Astrocyte of the cerebellum (primary cell): ENCODE measurements at regions not wholly inside any gene's neighbourhood (a gene's known extent, or its start where the extent isn't known, plus 50 kb on each side); places are given as distances from the start of the nearest gene placed in this dataset.

Experiments used
- DNase-seq: peaks from one replicate; pipeline ENCODE4 v3.0.0-alpha.2; 2011; ENCODE audit warnings: low read depth
- H3K4me3 ChIP-seq: 2 replicates; pipeline ENCODE4 v1.5.1; 2011; ENCODE audit warnings: mild to moderate bottlenecking, low read depth, low read length, moderate library complexity
- in situ Hi-C: cut with HindIII; loops from 2 replicates; pipeline ENCODE4 v1.10.0; 2017; ENCODE audit warnings: low sequenced_read_pairs
- TF ChIP-seq, protein P1 (sequence below): IDR thresholded peaks from 2 replicates; pipeline ENCODE4 v1.5.1; 2012; ENCODE audit warnings: low read length, low read depth, moderate library complexity, mild to moderate bottlenecking; ENCODE audit errors: missing control alignments

GRCh38 chr16:51051671-51052070 is 99.4 kb downstream of the SALL1 start:
- H3K4me3 ChIP-seq, result no peak overlapping the region
- DNase-seq, result no peak
- in situ Hi-C loops, result no loop called here
- TF ChIP-seq, protein P1, sequence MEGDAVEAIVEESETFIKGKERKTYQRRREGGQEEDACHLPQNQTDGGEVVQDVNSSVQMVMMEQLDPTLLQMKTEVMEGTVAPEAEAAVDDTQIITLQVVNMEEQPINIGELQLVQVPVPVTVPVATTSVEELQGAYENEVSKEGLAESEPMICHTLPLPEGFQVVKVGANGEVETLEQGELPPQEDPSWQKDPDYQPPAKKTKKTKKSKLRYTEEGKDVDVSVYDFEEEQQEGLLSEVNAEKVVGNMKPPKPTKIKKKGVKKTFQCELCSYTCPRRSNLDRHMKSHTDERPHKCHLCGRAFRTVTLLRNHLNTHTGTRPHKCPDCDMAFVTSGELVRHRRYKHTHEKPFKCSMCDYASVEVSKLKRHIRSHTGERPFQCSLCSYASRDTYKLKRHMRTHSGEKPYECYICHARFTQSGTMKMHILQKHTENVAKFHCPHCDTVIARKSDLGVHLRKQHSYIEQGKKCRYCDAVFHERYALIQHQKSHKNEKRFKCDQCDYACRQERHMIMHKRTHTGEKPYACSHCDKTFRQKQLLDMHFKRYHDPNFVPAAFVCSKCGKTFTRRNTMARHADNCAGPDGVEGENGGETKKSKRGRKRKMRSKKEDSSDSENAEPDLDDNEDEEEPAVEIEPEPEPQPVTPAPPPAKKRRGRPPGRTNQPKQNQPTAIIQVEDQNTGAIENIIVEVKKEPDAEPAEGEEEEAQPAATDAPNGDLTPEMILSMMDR, result no peak

DNA sequence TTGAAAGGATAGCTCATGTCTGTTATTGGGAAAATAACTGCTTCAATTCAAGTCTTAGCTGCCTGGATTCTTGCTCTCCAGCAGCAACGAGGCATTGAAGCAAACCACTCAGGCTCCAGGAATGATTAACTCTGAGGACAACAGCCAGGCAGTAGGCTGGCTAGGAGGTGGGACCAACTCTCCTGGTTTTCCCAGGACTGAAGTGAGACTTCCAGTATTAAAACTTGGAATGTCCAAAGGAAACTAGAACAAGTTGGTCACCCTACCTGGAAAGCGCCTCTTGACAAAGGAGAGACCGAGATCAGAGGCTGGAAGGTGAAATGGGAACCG is 100.7 kb downstream of the SALL1 start:
- in situ Hi-C loops, result no loop called here
- H3K4me3 ChIP-seq, result no peak overlapping the region
- TF ChIP-seq, protein P1, result no peak
- no peak for DNase-seq

- in situ Hi-C loops, result no loop called here
- no peak for DNase-seq
- TF ChIP-seq, protein P1, result no peak
- no peak overlapping the region for H3K4me3 ChIP-seq
Observed at GRCh38 chr16:51049678-51050376, 101.2 kb downstream of the SALL1 start.

DNA sequence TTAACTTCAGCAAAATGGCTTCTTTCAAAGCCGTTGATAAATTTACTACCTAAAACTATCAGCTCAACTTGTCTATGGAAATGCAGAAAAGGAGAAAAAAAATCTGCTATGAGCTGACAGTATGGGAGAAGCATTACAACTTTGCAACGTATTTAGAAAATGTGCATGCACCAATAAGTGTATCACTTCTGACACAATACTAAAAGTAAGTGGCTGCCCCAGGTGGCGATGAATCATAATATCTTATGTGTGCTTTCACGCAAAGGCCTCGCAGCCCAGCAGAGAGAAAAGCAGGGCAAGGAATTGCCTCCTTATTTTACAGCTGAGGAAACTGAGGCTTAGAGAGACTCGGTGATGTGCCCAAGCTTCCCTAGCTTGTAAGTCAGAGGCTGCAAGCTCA is 101.8 kb downstream of the SALL1 start:
- no peak overlapping the region for H3K4me3 ChIP-seq
- in situ Hi-C loops, result no loop called here
- no peak for DNase-seq
- TF ChIP-seq, protein P1, result no peak

GRCh38 chr16:51048544-51048943 is 102.5 kb downstream of the SALL1 start:
- no peak for DNase-seq
- no peak overlapping the region for H3K4me3 ChIP-seq
- in situ Hi-C loops, result no loop called here
- TF ChIP-seq, protein P1, result no peak

GRCh38 chr16:51045794-51046193 is 105.3 kb downstream of the SALL1 start:
- TF ChIP-seq, protein P1, result no peak
- in situ Hi-C loops, result no loop called here
- no peak overlapping the region for H3K4me3 ChIP-seq
- no peak for DNase-seq
